ENCODE measurements at regions not wholly inside any gene's neighbourhood (a gene's known extent, or its start where the extent isn't known, plus 50 kb on each side); places are given as distances from the start of the nearest gene placed in this dataset.
"Not testable (repeated sequence)": the region's sequence is repeated elsewhere in the genome, so short reads cannot be mapped to it uniquely, and the experiment has no call there.

GRCh38 chr6:164068527-164068926 lies 654.0 kb downstream of the QKI start:
- Histone ChIP-seq H3K27ac (peak overlapping the region; percentile 67; the same call in 1 of the 2 replicates), H3K4me1 (peaks cover 17% of the 10 kb centered on the region), H3K27me3 (no peaks in the 10 kb centered on the region), H3K4me3 (no peak overlapping the region), H3K9me3 (replicated peaks) (peaks cover 5% of the 10 kb centered on the region; the same call in 1 of the 2 replicates), H3K36me3 (no peaks in the 10 kb centered on the region)
- no peak for DNase-seq

- Histone ChIP-seq H3K36me3 (no peaks in the 10 kb centered on the region), H3K27ac (no peak overlapping the region), H3K4me3 (no peak overlapping the region), H3K9me3 (replicated peaks) (no peaks in the 10 kb centered on the region), H3K4me1 (peaks cover 19% of the 10 kb centered on the region), H3K27me3 (no peaks in the 10 kb centered on the region)
- no peak for DNase-seq
These were observed 652.2 kb downstream of the QKI start for GRCh38 chr6:164066766-164067165.

GRCh38 chr6:164066335-164066734 lies 651.8 kb downstream of the QKI start:
- H3K4me3 ChIP-seq = no peak overlapping the region
- peaks cover 19% of the 10 kb centered on the region for H3K4me1 ChIP-seq
- no peaks in the 10 kb centered on the region for H3K27me3 ChIP-seq
- H3K27ac ChIP-seq = no peak overlapping the region
- H3K9me3 ChIP-seq (replicated peaks) = no peaks in the 10 kb centered on the region
- no peaks in the 10 kb centered on the region for H3K36me3 ChIP-seq
- DNase-seq = no peak

- Histone ChIP-seq H3K4me1 (peaks cover 5% of the 10 kb centered on the region), H3K9me3 (replicated peaks) (no peaks in the 10 kb centered on the region), H3K27ac (no peak overlapping the region), H3K36me3 (no peaks in the 10 kb centered on the region), H3K4me3 (no peak overlapping the region), H3K27me3 (no peaks in the 10 kb centered on the region)
- no peak for DNase-seq
These were observed 648.8 kb downstream of the QKI start for GRCh38 chr6:164063346-164063745.

- Histone ChIP-seq H3K9me3 (replicated peaks) (no peaks in the 10 kb centered on the region), H3K36me3 (no peaks in the 10 kb centered on the region), H3K4me1 (peaks cover 9% of the 10 kb centered on the region), H3K27me3 (no peaks in the 10 kb centered on the region), H3K27ac (no peak overlapping the region), H3K4me3 (no peak overlapping the region)
- no peak for DNase-seq
These were observed 648.4 kb downstream of the QKI start for GRCh38 chr6:164062872-164063271.

- no peaks in the 10 kb centered on the region for H3K27me3 ChIP-seq
These were observed 643.4 kb downstream of the QKI start for GRCh38 chr6:164057876-164058275.

GRCh38 chr6:164051427-164051826 lies 636.9 kb downstream of the QKI start:
- Histone ChIP-seq H3K4me3 (no peak overlapping the region), H3K36me3 (no peaks in the 10 kb centered on the region), H3K9me3 (replicated peaks) (0 out of 2 replicates have a peak, but pooled peaks cover 4% of the 10 kb centered on the region), H3K27ac (no peak overlapping the region), H3K4me1 (no peaks in the 10 kb centered on the region), H3K27me3 (no peaks in the 10 kb centered on the region)
- no peak for DNase-seq

More at GRCh38 chr6:164057876-164058275, 643.4 kb downstream of the QKI start:
- Histone ChIP-seq H3K27ac (no peak overlapping the region), H3K9me3 (replicated peaks) (0 out of 2 replicates have a peak, but pooled peaks cover 4% of the 10 kb centered on the region), H3K4me3 (no peak overlapping the region), H3K36me3 (no peaks in the 10 kb centered on the region), H3K4me1 (peaks cover 8% of the 10 kb centered on the region)
- peak; percentile 19 to 49 for DNase-seq

GRCh38 chr6:164049517-164049988 lies 635.0 kb downstream of the QKI start:
- no peak for DNase-seq
- Histone ChIP-seq H3K27me3 (no peaks in the 10 kb centered on the region), H3K4me3 (no peak overlapping the region), H3K9me3 (replicated peaks) (0 out of 2 replicates have a peak, but pooled peaks cover 4% of the 10 kb centered on the region), H3K36me3 (no peaks in the 10 kb centered on the region), H3K4me1 (no peaks in the 10 kb centered on the region), H3K27ac (no peak overlapping the region)

GRCh38 chr6:164048840-164049516 lies 634.5 kb downstream of the QKI start:
- no peaks in the 10 kb centered on the region for H3K4me1 ChIP-seq

GRCh38 chr6:164045082-164045481 lies 630.6 kb downstream of the QKI start:
- H3K9me3 ChIP-seq (replicated peaks) = 0 out of 2 replicates have a peak, but pooled peaks cover 3% of the 10 kb centered on the region
- H3K27ac ChIP-seq = no peak overlapping the region
- no peaks in the 10 kb centered on the region for H3K36me3 ChIP-seq
- no peaks in the 10 kb centered on the region for H3K27me3 ChIP-seq
- no peak overlapping the region for H3K4me3 ChIP-seq
- no peak for DNase-seq
- no peaks in the 10 kb centered on the region for H3K4me1 ChIP-seq

More at GRCh38 chr6:164048840-164049516, 634.5 kb downstream of the QKI start:
- H3K27ac ChIP-seq = no peak overlapping the region
- no peaks in the 10 kb centered on the region for H3K27me3 ChIP-seq
- no peak for DNase-seq
- H3K4me3 ChIP-seq = no peak overlapping the region
- 0 out of 2 replicates have a peak, but pooled peaks cover under 1% of the 10 kb centered on the region for H3K9me3 ChIP-seq (replicated peaks)
- H3K36me3 ChIP-seq = no peaks in the 10 kb centered on the region

GRCh38 chr6:164043656-164044055 lies 629.1 kb downstream of the QKI start:
- H3K9me3 ChIP-seq (replicated peaks); DNase-seq; H3K27ac ChIP-seq; H3K27me3 ChIP-seq; H3K4me1 ChIP-seq; H3K36me3 ChIP-seq; H3K4me3 ChIP-seq: not testable (repeated sequence)

GRCh38 chr6:164042212-164042611 lies 627.7 kb downstream of the QKI start:
- H3K9me3 ChIP-seq (replicated peaks) = 0 out of 2 replicates have a peak, but pooled peaks cover 3% of the 10 kb centered on the region
- H3K4me1 ChIP-seq = no peaks in the 10 kb centered on the region
- H3K27me3 ChIP-seq = no peaks in the 10 kb centered on the region
- DNase-seq = no peak
- H3K36me3 ChIP-seq = no peaks in the 10 kb centered on the region
- H3K4me3 ChIP-seq = no peak overlapping the region
- H3K27ac ChIP-seq = no peak overlapping the region

- Histone ChIP-seq H3K9me3 (replicated peaks) (0 out of 2 replicates have a peak, but pooled peaks cover 3% of the 10 kb centered on the region), H3K27me3 (no peaks in the 10 kb centered on the region), H3K27ac (no peak overlapping the region), H3K36me3 (no peaks in the 10 kb centered on the region), H3K4me3 (no peak overlapping the region), H3K4me1 (no peaks in the 10 kb centered on the region)
- DNase-seq = no peak
These were observed 626.5 kb downstream of the QKI start for GRCh38 chr6:164040994-164041393.

GRCh38 chr6:164039954-164040375 lies 625.4 kb downstream of the QKI start:
- DNase-seq = peak; percentile 59 to 71
- Histone ChIP-seq H3K27me3 (no peaks in the 10 kb centered on the region), H3K27ac (no peak overlapping the region), H3K4me1 (no peaks in the 10 kb centered on the region), H3K4me3 (peak overlapping the region; percentile 47), H3K36me3 (no peaks in the 10 kb centered on the region), H3K9me3 (replicated peaks) (0 out of 2 replicates have a peak, but pooled peaks cover 3% of the 10 kb centered on the region)

- Histone ChIP-seq H3K4me1 (no peaks in the 10 kb centered on the region), H3K9me3 (replicated peaks) (0 out of 2 replicates have a peak, but pooled peaks cover 3% of the 10 kb centered on the region), H3K4me3 (no peak overlapping the region), H3K36me3 (no peaks in the 10 kb centered on the region), H3K27me3 (no peaks in the 10 kb centered on the region), H3K27ac (no peak overlapping the region)
- DNase-seq = no peak
These were observed 622.8 kb downstream of the QKI start for GRCh38 chr6:164037171-164037870.
